PC-9 (cell line): ENCODE measurements at regions not wholly inside any gene's neighbourhood (a gene's known extent, or its start where the extent isn't known, plus 50 kb on each side); places are given as distances from the start of the nearest gene placed in this dataset.

Source experiments
- BruUV-seq: library from RNA; stranded (reverse); fragments of 400-500 nt; replicated peaks from 2 replicates; lab custom pipeline; 2021; lab: Mats Ljungman, UMichigan
- CTCF ChIA-PET: fragments of 300-600 bp; sonication (Branson Sonifier 250); formaldehyde crosslinking; loops from one replicate; lab custom pipeline; 2022; ENCODE audit warnings: antibody characterized with exemption; lab: Charles Lee
- POLR2A ChIA-PET: fragments of 300-600 bp; sonication (Branson Sonifier 250); formaldehyde crosslinking; loops from one replicate; lab custom pipeline; 2022; ENCODE audit warnings: antibody characterized with exemption; ENCODE audit not compliant: unreplicated experiment; lab: Charles Lee
- DNase-seq, 2 experiments: peaks; one replicate each; pipeline versions ENCODE4 v3.0.0 to v3.0.0-alpha.2; 2015 to 2022; ENCODE audit warnings: mixed read lengths in 1 of 2
- H2AFZ ChIP-seq: fragments of 200-600 bp; sonication (generic); 2 replicates; pipeline ENCODE4 v1.8.1; 2017; ENCODE audit warnings: antibody characterized with exemption
- H3F3A ChIP-seq: fragments of 200-600 bp; sonication (generic); 2 replicates; pipeline ENCODE4 v1.8.1; 2017; ENCODE audit warnings: antibody characterized with exemption, mild to moderate bottlenecking, low read depth; ENCODE audit not compliant: insufficient read depth
- H3K27ac ChIP-seq: fragments of 200-600 bp; sonication (generic); 2 replicates; pipeline ENCODE4 v1.6.1; 2016; ENCODE audit warnings: mixed run types
- H3K27me3 ChIP-seq: fragments of 200-600 bp; sonication (generic); 2 replicates; pipeline ENCODE4 v1.6.1; 2016; ENCODE audit warnings: low read depth, mixed run types; ENCODE audit not compliant: insufficient read depth
- H3K36me3 ChIP-seq: fragments of 200-600 bp; sonication (generic); 2 replicates; pipeline ENCODE4 v1.6.1; 2016; ENCODE audit warnings: low read depth, mixed run types
- H3K4me1 ChIP-seq: fragments of 200-600 bp; sonication (generic); replicated peaks from 2 replicates; pipeline ENCODE4 v1.6.1; 2016; ENCODE audit warnings: mixed run types; ENCODE audit not compliant: insufficient read depth
- H3K4me2 ChIP-seq: fragments of 200-600 bp; sonication (generic); 2 replicates; pipeline ENCODE4 v1.6.1; 2017; ENCODE audit warnings: mixed run types
- H3K4me3 ChIP-seq: fragments of 200-600 bp; sonication (generic); 2 replicates; pipeline ENCODE4 v1.6.1; 2016; ENCODE audit warnings: mixed run types
- H3K79me2 ChIP-seq: fragments of 200-600 bp; sonication (generic); 2 replicates; pipeline ENCODE4 v1.6.1; 2017; ENCODE audit warnings: low read depth, mixed run types
- H3K9me2 ChIP-seq: fragments of 200-600 bp; sonication (generic); 2 replicates; pipeline ENCODE4 v1.8.1; 2017; ENCODE audit warnings: mild to moderate bottlenecking; ENCODE audit not compliant: insufficient read depth
- H3K9me3 ChIP-seq: fragments of 200-600 bp; sonication (generic); 2 replicates; pipeline ENCODE4 v1.8.1; 2016; ENCODE audit warnings: low read depth; ENCODE audit not compliant: insufficient read depth
- H4K20me1 ChIP-seq: fragments of 200-600 bp; sonication (generic); 2 replicates; pipeline ENCODE4 v1.8.1; 2017; ENCODE audit not compliant: insufficient read depth
- EZH2 ChIP-seq: fragments of 200-600 bp; sonication (generic); IDR thresholded peaks from 2 replicates; pipeline ENCODE4 v1.8.0; 2017; ENCODE audit warnings: antibody characterized with exemption, low read depth
- intact Hi-C: fragments of 100-400 bp; cut with micrococcal nuclease; formaldehyde crosslinking; loops from one replicate; pipeline ENCODE4 v1.10.0; 2022; ENCODE audit not compliant: unreplicated experiment
- TF ChIP-seq, protein P1 (sequence below): fragments of 200-600 bp; sonication (generic); conservative IDR thresholded peaks from 2 replicates; pipeline ENCODE4 v1.6.1; 2017; ENCODE audit warnings: mixed run types, antibody characterized with exemption, mild to moderate bottlenecking, moderate library complexity

DNA sequence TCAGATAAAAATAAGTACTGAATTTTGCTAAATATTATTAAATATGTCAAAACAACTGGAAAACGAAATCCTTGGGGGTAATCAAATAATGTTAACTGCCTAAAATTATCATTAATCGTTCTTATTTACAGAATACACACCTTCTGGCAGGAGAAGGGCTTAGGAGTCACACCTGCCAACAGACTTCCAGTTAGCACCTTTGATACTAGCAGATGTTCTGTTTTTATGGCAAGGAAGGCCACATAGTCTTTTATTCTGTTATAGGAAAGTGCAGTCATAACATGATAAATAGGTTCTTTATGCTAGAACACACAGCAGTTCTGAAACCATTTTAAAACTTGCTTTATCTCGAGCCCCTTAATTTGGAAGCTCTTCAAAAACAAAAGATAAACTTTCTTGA lies 464.1 kb downstream of the UTRN start:
- no peaks in the 10 kb centered on the region for H3F3A ChIP-seq
- no peaks in the 10 kb centered on the region for H4K20me1 ChIP-seq
- H3K36me3 ChIP-seq, result no peaks in the 10 kb centered on the region
- no TSS peak for BruUV-seq
- no peaks in the 10 kb centered on the region for H3K27me3 ChIP-seq
- CTCF ChIA-PET, result no interaction called here
- TF ChIP-seq EZH2, result no peak
- TF ChIP-seq, protein P1, sequence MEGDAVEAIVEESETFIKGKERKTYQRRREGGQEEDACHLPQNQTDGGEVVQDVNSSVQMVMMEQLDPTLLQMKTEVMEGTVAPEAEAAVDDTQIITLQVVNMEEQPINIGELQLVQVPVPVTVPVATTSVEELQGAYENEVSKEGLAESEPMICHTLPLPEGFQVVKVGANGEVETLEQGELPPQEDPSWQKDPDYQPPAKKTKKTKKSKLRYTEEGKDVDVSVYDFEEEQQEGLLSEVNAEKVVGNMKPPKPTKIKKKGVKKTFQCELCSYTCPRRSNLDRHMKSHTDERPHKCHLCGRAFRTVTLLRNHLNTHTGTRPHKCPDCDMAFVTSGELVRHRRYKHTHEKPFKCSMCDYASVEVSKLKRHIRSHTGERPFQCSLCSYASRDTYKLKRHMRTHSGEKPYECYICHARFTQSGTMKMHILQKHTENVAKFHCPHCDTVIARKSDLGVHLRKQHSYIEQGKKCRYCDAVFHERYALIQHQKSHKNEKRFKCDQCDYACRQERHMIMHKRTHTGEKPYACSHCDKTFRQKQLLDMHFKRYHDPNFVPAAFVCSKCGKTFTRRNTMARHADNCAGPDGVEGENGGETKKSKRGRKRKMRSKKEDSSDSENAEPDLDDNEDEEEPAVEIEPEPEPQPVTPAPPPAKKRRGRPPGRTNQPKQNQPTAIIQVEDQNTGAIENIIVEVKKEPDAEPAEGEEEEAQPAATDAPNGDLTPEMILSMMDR, result no peak
- intact Hi-C loops, result no loop called here
- H3K9me2 ChIP-seq, result no peaks in the 10 kb centered on the region
- DNase-seq, result no peak
- H3K4me1 ChIP-seq, result no peaks in the 10 kb centered on the region
- no peak overlapping the region for H3K27ac ChIP-seq
- H2AFZ ChIP-seq, result no peak overlapping the region
- H3K9me3 ChIP-seq, result no peaks in the 10 kb centered on the region
- no peaks in the 10 kb centered on the region for H3K79me2 ChIP-seq
- no peak overlapping the region for H3K4me2 ChIP-seq
- POLR2A ChIA-PET, result no interaction called here
- H3K4me3 ChIP-seq, result no peak overlapping the region

DNA sequence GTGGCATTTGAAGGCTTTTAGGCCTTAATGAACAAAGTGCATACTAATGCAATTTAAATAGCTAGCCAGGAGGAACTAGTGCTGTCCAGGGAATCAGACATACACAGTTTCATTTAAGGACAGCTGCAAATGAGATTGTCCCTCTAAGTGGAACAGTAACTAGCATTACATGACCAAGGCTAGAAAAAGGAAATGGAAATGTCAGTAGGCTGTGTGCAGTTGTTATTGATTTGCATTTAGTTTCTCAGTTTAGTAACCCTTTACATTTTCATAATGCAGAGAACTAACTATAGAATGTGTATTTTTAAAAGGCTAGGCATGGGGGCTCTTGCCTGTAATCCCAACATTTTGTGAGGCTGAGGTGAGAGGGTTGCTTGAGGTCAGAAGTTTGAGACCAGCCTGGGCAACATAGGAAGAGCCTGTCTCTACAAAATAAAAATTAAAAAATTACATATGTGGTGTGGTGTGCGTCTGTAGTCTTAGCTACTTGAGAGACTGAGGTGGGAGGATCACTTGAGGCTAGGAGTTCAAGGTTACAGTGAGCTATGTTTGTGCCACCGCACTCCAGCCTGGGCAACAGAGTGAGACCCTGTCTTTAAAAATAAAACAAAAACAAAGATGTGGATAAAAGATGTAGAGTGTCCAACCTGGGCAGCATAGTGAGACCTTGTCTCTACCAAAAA lies 468.0 kb downstream of the UTRN start:
- DNase-seq, result no peak
- H3K36me3 ChIP-seq, result no peaks in the 10 kb centered on the region; the same call in 1 of the 2 replicates
- TF ChIP-seq EZH2, result no peak
- TF ChIP-seq, protein P1, result no peak
- no peaks in the 10 kb centered on the region for H4K20me1 ChIP-seq
- ChIA-PET CTCF (interaction anchor here (0.7 kb wide), 1 partner anchor 464 kb away, joined by 9 read pairs; no protein-coding TSS in a partner anchor), POLR2A (no interaction called here)
- no peak overlapping the region for H2AFZ ChIP-seq
- H3K9me3 ChIP-seq, result no peaks in the 10 kb centered on the region
- H3K27ac ChIP-seq, result no peak overlapping the region
- H3K4me2 ChIP-seq, result no peak overlapping the region
- no peaks in the 10 kb centered on the region for H3K27me3 ChIP-seq
- intact Hi-C loops, result no loop called here
- no peak overlapping the region for H3K4me3 ChIP-seq
- 0 out of 2 replicates have a peak, but pooled peaks cover 4% of the 10 kb centered on the region for H3F3A ChIP-seq
- no peaks in the 10 kb centered on the region for H3K79me2 ChIP-seq
- no peaks in the 10 kb centered on the region for H3K9me2 ChIP-seq
- no TSS peak for BruUV-seq
- peaks cover 11% of the 10 kb centered on the region for H3K4me1 ChIP-seq

DNA sequence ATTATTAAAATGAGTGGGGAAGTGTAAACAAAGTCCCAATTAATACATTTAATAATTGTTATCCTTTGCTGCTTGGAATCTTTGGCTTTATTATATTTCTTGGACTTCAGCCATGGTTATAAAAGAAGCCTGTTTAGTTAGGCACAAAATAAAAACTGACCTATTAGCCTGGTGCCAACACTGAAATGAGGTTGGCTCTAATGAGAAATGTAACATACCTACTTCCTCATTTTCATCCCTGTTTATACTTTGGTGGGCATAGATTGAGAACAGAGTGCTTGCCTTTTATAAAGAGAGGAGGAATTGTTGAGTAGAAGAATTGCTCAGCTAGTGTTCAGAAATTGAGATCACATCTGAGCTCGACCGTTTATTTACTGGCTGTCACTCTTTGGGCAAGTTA lies 471.3 kb downstream of the UTRN start:
- Histone ChIP-seq H3K9me2 (no peaks in the 10 kb centered on the region), H3K4me3 (no peak overlapping the region), H3K9me3 (no peaks in the 10 kb centered on the region), H3K27me3 (no peaks in the 10 kb centered on the region), H4K20me1 (no peaks in the 10 kb centered on the region), H3F3A (0 out of 2 replicates have a peak, but pooled peaks cover 8% of the 10 kb centered on the region), H3K27ac (no peak overlapping the region), H3K4me2 (no peak overlapping the region), H3K4me1 (peaks cover 20% of the 10 kb centered on the region), H2AFZ (no peak overlapping the region), H3K79me2 (no peaks in the 10 kb centered on the region), H3K36me3 (no peaks in the 10 kb centered on the region; the same call in 1 of the 2 replicates)
- intact Hi-C loops, result no loop called here
- CTCF ChIA-PET, result no interaction called here
- TF ChIP-seq, protein P1, result no peak
- TF ChIP-seq EZH2, result no peak
- POLR2A ChIA-PET, result no interaction called here
- DNase-seq, result no peak
- no TSS peak for BruUV-seq
